Nephron progenitor cell (in vitro differentiated cells): ENCODE measurements at regions not wholly inside any gene's neighbourhood (a gene's known extent, or its start where the extent isn't known, plus 50 kb on each side); places are given as distances from the start of the nearest gene placed in this dataset.
"Not testable (repeated sequence)": the region's sequence is repeated elsewhere in the genome, so short reads cannot be mapped to it uniquely, and the experiment has no call there.

ENCODE experiments used
- DNase-seq: peaks from one replicate; pipeline ENCODE4 v3.0.0; 2021
- H3K27ac Mint-ChIP-seq: 2 replicates; pipeline ENCODE4 v1.8.0; 2021; ENCODE audit warnings: mild to moderate bottlenecking, moderate library complexity, mixed read lengths
- H3K27me3 Mint-ChIP-seq: 2 replicates; pipeline ENCODE4 v1.8.0; 2021; ENCODE audit warnings: mild to moderate bottlenecking, low read depth, mixed read lengths; ENCODE audit not compliant: poor library complexity
- H3K36me3 Mint-ChIP-seq: 2 replicates; pipeline ENCODE4 v1.8.0; 2021; ENCODE audit warnings: low read depth, mixed read lengths
- H3K4me1 Mint-ChIP-seq: 2 replicates; pipeline ENCODE4 v1.8.0; 2021; ENCODE audit warnings: mixed read lengths
- H3K4me3 Mint-ChIP-seq: 2 replicates; pipeline ENCODE4 v1.8.0; 2021; ENCODE audit warnings: mild to moderate bottlenecking, moderate library complexity, mixed read lengths
- H3K9me3 Mint-ChIP-seq: 2 replicates; pipeline ENCODE4 v1.8.0; 2021; ENCODE audit warnings: mild to moderate bottlenecking, moderate library complexity, mixed read lengths
- TF ChIP-seq, protein P1 (sequence below): fragments of 200-600 bp; sonication (generic); IDR thresholded peaks from 2 replicates; pipeline ENCODE4 v1.5.0; 2021; ENCODE audit warnings: antibody characterized with exemption

DNA sequence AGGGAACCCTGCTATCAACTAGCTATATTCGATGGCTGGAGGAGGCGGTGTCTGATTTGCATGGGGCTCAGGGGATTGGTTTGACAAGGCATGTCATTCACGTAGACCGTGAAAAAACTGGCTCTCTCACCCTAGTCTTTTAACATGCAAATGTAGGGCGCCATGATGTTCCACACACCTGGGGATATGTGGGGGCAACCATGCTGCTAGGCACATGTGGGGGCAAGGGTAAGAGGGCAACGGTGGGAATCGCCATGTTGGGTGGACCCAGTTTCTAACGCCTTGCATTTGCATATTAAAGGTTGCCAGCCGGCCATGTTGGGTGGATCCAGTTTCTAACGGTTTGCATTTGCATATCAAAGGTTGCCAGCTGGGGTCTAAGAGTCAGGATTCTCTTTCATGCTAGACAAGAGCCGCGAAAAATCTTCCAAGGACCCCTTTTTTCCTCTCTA is 419.2 kb upstream of the NFE2L3 start:
- no peaks in the 10 kb centered on the region for H3K27me3 Mint-ChIP-seq
- TF ChIP-seq, protein P1, sequence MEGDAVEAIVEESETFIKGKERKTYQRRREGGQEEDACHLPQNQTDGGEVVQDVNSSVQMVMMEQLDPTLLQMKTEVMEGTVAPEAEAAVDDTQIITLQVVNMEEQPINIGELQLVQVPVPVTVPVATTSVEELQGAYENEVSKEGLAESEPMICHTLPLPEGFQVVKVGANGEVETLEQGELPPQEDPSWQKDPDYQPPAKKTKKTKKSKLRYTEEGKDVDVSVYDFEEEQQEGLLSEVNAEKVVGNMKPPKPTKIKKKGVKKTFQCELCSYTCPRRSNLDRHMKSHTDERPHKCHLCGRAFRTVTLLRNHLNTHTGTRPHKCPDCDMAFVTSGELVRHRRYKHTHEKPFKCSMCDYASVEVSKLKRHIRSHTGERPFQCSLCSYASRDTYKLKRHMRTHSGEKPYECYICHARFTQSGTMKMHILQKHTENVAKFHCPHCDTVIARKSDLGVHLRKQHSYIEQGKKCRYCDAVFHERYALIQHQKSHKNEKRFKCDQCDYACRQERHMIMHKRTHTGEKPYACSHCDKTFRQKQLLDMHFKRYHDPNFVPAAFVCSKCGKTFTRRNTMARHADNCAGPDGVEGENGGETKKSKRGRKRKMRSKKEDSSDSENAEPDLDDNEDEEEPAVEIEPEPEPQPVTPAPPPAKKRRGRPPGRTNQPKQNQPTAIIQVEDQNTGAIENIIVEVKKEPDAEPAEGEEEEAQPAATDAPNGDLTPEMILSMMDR = no peak
- no peak overlapping the region for H3K27ac Mint-ChIP-seq
- no peaks in the 10 kb centered on the region for H3K36me3 Mint-ChIP-seq
- H3K9me3 Mint-ChIP-seq = no peaks in the 10 kb centered on the region
- no peak for DNase-seq
- peaks cover 49% of the 10 kb centered on the region for H3K4me1 Mint-ChIP-seq
- H3K4me3 Mint-ChIP-seq = no peak overlapping the region

- DNase-seq = no peak
- Mint-ChIP-seq H3K27ac (peak overlapping the region; percentile 84), H3K4me1 (peaks cover 57% of the 10 kb centered on the region), H3K9me3 (no peaks in the 10 kb centered on the region), H3K27me3 (peaks cover 6% of the 10 kb centered on the region), H3K36me3 (no peaks in the 10 kb centered on the region), H3K4me3 (no peak overlapping the region)
- TF ChIP-seq, protein P1 = no peak
Measured at GRCh38 chr7:25735674-25736242, 416.2 kb upstream of the NFE2L3 start.

DNA sequence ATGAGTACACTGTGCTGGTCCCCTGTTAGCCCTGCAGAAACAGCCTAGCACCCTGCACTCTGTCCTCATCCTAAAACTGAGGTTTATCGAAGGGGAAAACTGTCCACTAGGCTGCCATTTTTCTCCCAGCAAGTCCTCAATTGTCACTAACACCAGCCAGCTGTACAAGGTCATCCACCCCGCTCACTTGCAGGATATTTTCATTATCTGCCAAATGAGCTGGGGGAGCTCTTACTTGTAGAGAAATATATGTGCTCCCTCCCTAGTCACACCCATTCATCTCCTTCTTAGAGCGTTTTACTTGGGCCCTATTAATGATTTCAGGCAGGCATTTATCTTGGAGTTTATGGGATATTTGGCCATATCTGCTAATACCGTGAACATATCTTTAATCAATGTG is 413.5 kb upstream of the NFE2L3 start:
- Mint-ChIP-seq H3K4me3 (no peak overlapping the region), H3K27me3 (peaks cover 6% of the 10 kb centered on the region), H3K9me3 (peaks cover 12% of the 10 kb centered on the region), H3K4me1 (peaks cover 75% of the 10 kb centered on the region), H3K27ac (no peak overlapping the region), H3K36me3 (peaks cover 6% of the 10 kb centered on the region)
- DNase-seq = no peak
- TF ChIP-seq, protein P1 = no peak

GRCh38 chr7:25739143-25739542 is 412.9 kb upstream of the NFE2L3 start:
- Mint-ChIP-seq H3K27me3 (peaks cover 6% of the 10 kb centered on the region), H3K36me3 (peaks cover 8% of the 10 kb centered on the region), H3K9me3 (peaks cover 15% of the 10 kb centered on the region), H3K27ac (peak overlapping the region; percentile 49), H3K4me3 (no peak overlapping the region), H3K4me1 (peaks cover 72% of the 10 kb centered on the region)
- TF ChIP-seq, protein P1 = no peak
- DNase-seq = no peak

DNA sequence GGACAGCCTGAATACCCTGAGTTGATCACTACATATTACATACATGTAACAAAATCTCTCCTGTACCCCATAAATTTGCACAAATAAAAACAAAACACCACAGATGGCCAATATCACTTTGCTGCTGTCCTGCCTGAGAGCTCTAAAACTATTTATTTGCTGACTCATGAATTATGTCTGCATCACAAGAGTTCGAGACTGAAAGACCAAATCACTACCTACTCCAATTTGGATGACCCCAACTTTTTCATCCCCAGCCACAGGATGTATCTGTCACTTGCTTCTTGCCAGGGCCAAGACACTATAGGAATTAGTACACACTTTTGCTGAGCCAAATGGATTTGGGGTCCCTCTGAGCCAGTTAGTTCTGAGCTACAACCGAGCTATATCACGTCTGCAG is 409.7 kb upstream of the NFE2L3 start:
- Mint-ChIP-seq H3K4me1 (peaks cover 44% of the 10 kb centered on the region), H3K9me3 (peaks cover 15% of the 10 kb centered on the region), H3K27me3 (peaks cover 6% of the 10 kb centered on the region), H3K36me3 (peaks cover 8% of the 10 kb centered on the region), H3K27ac (peak overlapping the region; percentile 5), H3K4me3 (no peak overlapping the region)
- DNase-seq = no peak
- TF ChIP-seq, protein P1 = no peak

- H3K4me1 Mint-ChIP-seq = peaks cover 30% of the 10 kb centered on the region
- H3K9me3 Mint-ChIP-seq = peaks cover 15% of the 10 kb centered on the region
- not testable (repeated sequence) for H3K27ac Mint-ChIP-seq, H3K36me3 Mint-ChIP-seq, DNase-seq, H3K4me3 Mint-ChIP-seq, H3K27me3 Mint-ChIP-seq
Measured at GRCh38 chr7:25743670-25744451, 408.1 kb upstream of the NFE2L3 start.
